Epithelial cell of proximal tubule (primary cell): ENCODE measurements at regions not wholly inside any gene's neighbourhood (a gene's known extent, or its start where the extent isn't known, plus 50 kb on each side); places are given as distances from the start of the nearest gene placed in this dataset.

ENCODE experiments used
- DNase-seq: peaks from one replicate; pipeline ENCODE4 v3.0.0-alpha.2; 2011; ENCODE audit warnings: low read depth
- H3K4me3 ChIP-seq: 2 replicates; pipeline ENCODE4 v1.5.1; 2011; ENCODE audit warnings: low read depth, mild to moderate bottlenecking, low read length
- TF ChIP-seq, protein P1 (sequence below): conservative IDR thresholded peaks from 2 replicates; pipeline ENCODE4 v1.5.1; 2012; ENCODE audit warnings: low read depth, mild to moderate bottlenecking, low read length

DNA sequence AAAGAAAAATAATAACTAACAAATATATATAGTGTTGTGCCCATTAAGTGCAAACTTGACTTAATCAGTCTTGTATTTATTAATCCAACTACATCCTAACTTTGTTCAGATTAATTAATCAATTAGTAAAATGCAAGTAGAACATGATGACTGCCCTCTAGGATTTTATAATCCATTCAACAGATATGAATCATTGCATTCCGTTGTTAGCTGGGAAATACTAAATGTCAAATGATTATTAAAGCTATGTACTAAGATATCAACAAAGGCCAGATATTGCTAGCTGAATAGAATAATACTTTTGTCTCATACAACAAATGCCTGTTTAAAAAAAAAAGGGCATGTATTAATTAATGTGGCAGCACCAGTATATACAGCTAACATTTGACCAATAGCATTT is 1366.3 kb downstream of the STIM2 start:
- no peak for DNase-seq
- TF ChIP-seq, protein P1, sequence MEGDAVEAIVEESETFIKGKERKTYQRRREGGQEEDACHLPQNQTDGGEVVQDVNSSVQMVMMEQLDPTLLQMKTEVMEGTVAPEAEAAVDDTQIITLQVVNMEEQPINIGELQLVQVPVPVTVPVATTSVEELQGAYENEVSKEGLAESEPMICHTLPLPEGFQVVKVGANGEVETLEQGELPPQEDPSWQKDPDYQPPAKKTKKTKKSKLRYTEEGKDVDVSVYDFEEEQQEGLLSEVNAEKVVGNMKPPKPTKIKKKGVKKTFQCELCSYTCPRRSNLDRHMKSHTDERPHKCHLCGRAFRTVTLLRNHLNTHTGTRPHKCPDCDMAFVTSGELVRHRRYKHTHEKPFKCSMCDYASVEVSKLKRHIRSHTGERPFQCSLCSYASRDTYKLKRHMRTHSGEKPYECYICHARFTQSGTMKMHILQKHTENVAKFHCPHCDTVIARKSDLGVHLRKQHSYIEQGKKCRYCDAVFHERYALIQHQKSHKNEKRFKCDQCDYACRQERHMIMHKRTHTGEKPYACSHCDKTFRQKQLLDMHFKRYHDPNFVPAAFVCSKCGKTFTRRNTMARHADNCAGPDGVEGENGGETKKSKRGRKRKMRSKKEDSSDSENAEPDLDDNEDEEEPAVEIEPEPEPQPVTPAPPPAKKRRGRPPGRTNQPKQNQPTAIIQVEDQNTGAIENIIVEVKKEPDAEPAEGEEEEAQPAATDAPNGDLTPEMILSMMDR: no peak
- no peak overlapping the region for H3K4me3 ChIP-seq

GRCh38 chr4:28227764-28228163 is 1367.1 kb downstream of the STIM2 start:
- TF ChIP-seq, protein P1: no peak
- no peak overlapping the region for H3K4me3 ChIP-seq
- no peak for DNase-seq

DNA sequence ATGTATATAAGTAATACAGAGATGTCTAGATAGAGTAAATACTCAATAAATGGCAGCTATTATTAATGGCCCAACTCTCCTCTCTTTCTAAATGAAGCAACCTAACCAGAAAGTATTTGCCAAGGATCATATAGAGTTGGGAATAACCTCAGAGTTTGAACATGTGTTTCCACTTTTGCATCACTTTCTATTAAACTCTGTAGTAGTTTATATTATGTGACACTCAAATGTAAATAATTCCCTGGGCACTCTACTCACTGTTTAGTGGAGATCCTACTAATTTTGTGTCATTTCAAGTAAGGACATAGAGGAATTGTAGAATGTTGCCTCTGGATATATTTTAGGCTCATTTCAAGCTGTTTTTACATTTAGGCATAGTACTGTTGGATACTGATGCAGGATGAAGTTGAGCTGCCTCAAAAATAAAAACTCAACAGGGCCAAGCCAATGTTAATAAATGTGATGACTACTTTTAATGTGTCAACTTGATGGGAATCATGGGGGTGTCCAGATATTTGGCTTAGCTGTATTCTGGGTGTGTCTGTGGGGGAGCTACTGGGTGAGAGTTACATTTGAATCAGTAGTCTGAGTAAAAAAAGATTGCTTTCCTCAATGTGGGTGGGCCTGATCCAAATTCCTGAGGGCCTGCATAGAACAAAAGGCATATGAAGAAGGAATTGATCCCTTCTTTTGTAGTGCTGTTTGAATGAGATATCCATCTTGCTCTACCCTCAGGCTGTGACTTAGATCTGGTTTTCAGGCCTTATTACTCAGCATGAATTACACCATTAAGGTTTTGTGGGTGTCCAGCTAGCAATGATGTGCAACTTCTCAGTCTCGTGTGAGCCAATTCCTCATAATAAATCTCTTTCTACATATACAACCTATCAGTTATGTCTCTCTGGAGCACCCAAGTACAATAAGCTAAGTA is 1368.2 kb downstream of the STIM2 start:
- TF ChIP-seq, protein P1: no peak
- H3K4me3 ChIP-seq: no peak overlapping the region
- DNase-seq: no peak

GRCh38 chr4:28232376-28232775 is 1371.7 kb downstream of the STIM2 start:
- H3K4me3 ChIP-seq: no peak overlapping the region
- no peak for DNase-seq
- TF ChIP-seq, protein P1: no peak

DNA sequence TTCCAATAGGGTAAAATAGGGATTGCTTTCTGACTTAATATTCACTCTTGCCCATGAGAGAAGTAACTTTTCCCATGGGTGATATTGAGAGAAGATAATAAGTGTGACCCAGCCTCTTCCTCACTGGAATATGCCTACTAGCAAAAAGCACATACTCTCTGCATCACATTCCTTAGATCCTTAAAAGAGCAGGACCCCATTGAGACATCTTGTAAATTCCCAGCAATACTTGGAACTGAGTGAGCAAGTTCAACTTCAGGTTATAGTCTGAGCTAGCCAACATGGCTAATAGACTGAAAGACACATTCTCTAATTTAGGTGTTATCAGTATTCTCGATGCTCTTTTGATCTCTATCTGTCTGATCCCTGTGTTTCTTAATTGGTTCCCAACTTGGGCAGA is 1372.3 kb downstream of the STIM2 start:
- H3K4me3 ChIP-seq: no peak overlapping the region
- TF ChIP-seq, protein P1: no peak
- no peak for DNase-seq

DNA sequence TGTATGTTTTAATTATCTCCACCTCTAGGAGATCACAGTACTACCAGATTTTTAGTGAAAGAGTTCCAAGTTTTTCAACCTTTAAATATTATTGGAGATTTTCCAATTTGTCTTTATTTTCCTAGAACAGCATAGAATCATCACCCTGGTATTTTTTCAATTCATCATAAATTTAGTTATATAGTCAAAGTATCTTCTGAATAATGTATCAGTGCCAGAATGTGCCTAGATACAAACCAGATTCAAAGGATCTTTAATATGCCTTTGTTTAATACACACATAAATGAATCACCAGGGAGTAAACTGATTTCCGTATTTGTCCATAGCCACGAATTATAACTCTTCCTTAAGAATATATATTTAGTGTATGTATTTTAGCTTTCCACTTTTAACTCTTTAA is 1373.1 kb downstream of the STIM2 start:
- DNase-seq: no peak
- no peak overlapping the region for H3K4me3 ChIP-seq
- TF ChIP-seq, protein P1: no peak

GRCh38 chr4:28238876-28239275 is 1378.2 kb downstream of the STIM2 start:
- TF ChIP-seq, protein P1: no peak
- DNase-seq: no peak
- H3K4me3 ChIP-seq: no peak overlapping the region
